GM23338 (cell line): ENCODE measurements at regions not wholly inside any gene's neighbourhood (a gene's known extent, or its start where the extent isn't known, plus 50 kb on each side); places are given as distances from the start of the nearest gene placed in this dataset.

Experiments used
- ATAC-seq: fragments of 200-7000 bp; cut with Tn5 transposase; 3 replicates; pipeline ENCODE4 v1.9.1; 2020
- DNase-seq: peaks from one replicate; pipeline ENCODE4 v3.0.0-alpha.2; 2015; ENCODE audit warnings: low spot score
- H2AFZ ChIP-seq: fragments of 200-600 bp; sonication (generic); 2 replicates; pipeline ENCODE4 v1.8.0; 2016; ENCODE audit warnings: antibody characterized with exemption, mild to moderate bottlenecking, moderate library complexity
- H3F3A ChIP-seq: fragments of 200-600 bp; sonication (generic); replicated peaks from 2 replicates; pipeline ENCODE4 v1.8.0; 2017; ENCODE audit warnings: antibody characterized with exemption, mixed run types, low read depth
- H3K27ac ChIP-seq: fragments of 200-600 bp; sonication (generic); 2 replicates; pipeline ENCODE4 v1.6.1; 2016; ENCODE audit warnings: low read depth
- H3K27me3 ChIP-seq: fragments of 200-600 bp; sonication (generic); 2 replicates; pipeline ENCODE4 v1.8.0; 2016; ENCODE audit warnings: mild to moderate bottlenecking, mixed run types, moderate library complexity; ENCODE audit not compliant: insufficient read depth
- H3K36me3 ChIP-seq: fragments of 200-600 bp; sonication (generic); 2 replicates; pipeline ENCODE4 v1.8.0; 2016; ENCODE audit warnings: mild to moderate bottlenecking; ENCODE audit not compliant: insufficient read depth
- H3K4me1 ChIP-seq: fragments of 200-600 bp; sonication (generic); 2 replicates; pipeline ENCODE4 v1.8.0; 2016; ENCODE audit warnings: mild to moderate bottlenecking, moderate library complexity; ENCODE audit not compliant: insufficient read depth
- H3K4me2 ChIP-seq: fragments of 200-600 bp; sonication (generic); 2 replicates; pipeline ENCODE4 v1.7.1; 2017; ENCODE audit warnings: mixed run types
- H3K4me3 ChIP-seq: fragments of 200-600 bp; sonication (generic); 2 replicates; pipeline ENCODE4 v1.6.1; 2016; ENCODE audit warnings: mixed run types
- H3K79me2 ChIP-seq: fragments of 200-600 bp; sonication (generic); replicated peaks from 2 replicates; pipeline ENCODE4 v1.8.0; 2017; ENCODE audit warnings: mild to moderate bottlenecking; ENCODE audit not compliant: insufficient read depth
- H3K9me2 ChIP-seq: fragments of 200-600 bp; sonication (generic); 2 replicates; pipeline ENCODE4 v1.8.0; 2017; ENCODE audit not compliant: insufficient read depth
- H4K20me1 ChIP-seq: fragments of 200-600 bp; sonication (generic); replicated peaks from 2 replicates; pipeline ENCODE4 v1.8.0; 2017; ENCODE audit warnings: mild to moderate bottlenecking; ENCODE audit not compliant: insufficient read depth
- H3K27ac Mint-ChIP-seq: 2 replicates; pipeline ENCODE4 v1.8.0; 2020; ENCODE audit warnings: inconsistent platforms, mild to moderate bottlenecking, moderate library complexity, mixed read lengths
- H3K27me3 Mint-ChIP-seq: 3 replicates; pipeline ENCODE4 v1.8.0; 2022; ENCODE audit warnings: low read depth, mild to moderate bottlenecking, moderate library complexity, mixed read lengths, inconsistent platforms; ENCODE audit not compliant: insufficient read depth, poor library complexity
- H3K36me3 Mint-ChIP-seq: 3 replicates; pipeline ENCODE4 v1.8.0; 2021; ENCODE audit warnings: low read depth, mild to moderate bottlenecking, inconsistent platforms, moderate library complexity, mixed read lengths
- H3K4me1 Mint-ChIP-seq: 3 replicates; pipeline ENCODE4 v1.8.0; 2020; ENCODE audit warnings: mild to moderate bottlenecking, inconsistent platforms, mixed read lengths
- H3K4me3 Mint-ChIP-seq: 3 replicates; pipeline ENCODE4 v1.8.0; 2021; ENCODE audit warnings: moderate library complexity, mild to moderate bottlenecking, inconsistent platforms, mixed read lengths
- H3K9me3 Mint-ChIP-seq: 3 replicates; pipeline ENCODE4 v1.8.0; 2020; ENCODE audit warnings: moderate library complexity, mild to moderate bottlenecking, inconsistent platforms, mixed read lengths
- NANOG ChIP-seq: IDR thresholded peaks from 2 replicates; pipeline ENCODE4 v1.6.1; 2016; ENCODE audit warnings: antibody characterized with exemption, borderline replicate concordance
- POLR2AphosphoS5 ChIP-seq: IDR thresholded peaks from 2 replicates; pipeline ENCODE4 v1.6.1; 2016; ENCODE audit warnings: antibody characterized with exemption, low read depth
- ZNF114 ChIP-seq: fragments of 250-450 bp; sonication (Bioruptor Pico); IDR thresholded peaks from 2 replicates; pipeline ENCODE4 v1.5.0; 2020; ENCODE audit warnings: mild to moderate bottlenecking, moderate library complexity
- TF ChIP-seq, protein P1 (sequence below): IDR thresholded peaks from 2 replicates; pipeline ENCODE4 v1.6.1; 2016; ENCODE audit warnings: antibody characterized with exemption
- TF ChIP-seq, protein P2 (sequence below): IDR thresholded peaks from one replicate; pipeline ENCODE4 v1.6.1; 2018; ENCODE audit warnings: antibody characterized with exemption; ENCODE audit not compliant: unreplicated experiment
- TF ChIP-seq, protein P3 (sequence below): fragments of 250-450 bp; sonication (Bioruptor Pico); IDR thresholded peaks from 2 replicates; pipeline ENCODE4 v1.5.0; 2020; ENCODE audit warnings: mild to moderate bottlenecking, moderate library complexity

- TF ChIP-seq, protein P1, sequence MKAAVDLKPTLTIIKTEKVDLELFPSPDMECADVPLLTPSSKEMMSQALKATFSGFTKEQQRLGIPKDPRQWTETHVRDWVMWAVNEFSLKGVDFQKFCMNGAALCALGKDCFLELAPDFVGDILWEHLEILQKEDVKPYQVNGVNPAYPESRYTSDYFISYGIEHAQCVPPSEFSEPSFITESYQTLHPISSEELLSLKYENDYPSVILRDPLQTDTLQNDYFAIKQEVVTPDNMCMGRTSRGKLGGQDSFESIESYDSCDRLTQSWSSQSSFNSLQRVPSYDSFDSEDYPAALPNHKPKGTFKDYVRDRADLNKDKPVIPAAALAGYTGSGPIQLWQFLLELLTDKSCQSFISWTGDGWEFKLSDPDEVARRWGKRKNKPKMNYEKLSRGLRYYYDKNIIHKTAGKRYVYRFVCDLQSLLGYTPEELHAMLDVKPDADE: no peak
- TF ChIP-seq, protein P2, sequence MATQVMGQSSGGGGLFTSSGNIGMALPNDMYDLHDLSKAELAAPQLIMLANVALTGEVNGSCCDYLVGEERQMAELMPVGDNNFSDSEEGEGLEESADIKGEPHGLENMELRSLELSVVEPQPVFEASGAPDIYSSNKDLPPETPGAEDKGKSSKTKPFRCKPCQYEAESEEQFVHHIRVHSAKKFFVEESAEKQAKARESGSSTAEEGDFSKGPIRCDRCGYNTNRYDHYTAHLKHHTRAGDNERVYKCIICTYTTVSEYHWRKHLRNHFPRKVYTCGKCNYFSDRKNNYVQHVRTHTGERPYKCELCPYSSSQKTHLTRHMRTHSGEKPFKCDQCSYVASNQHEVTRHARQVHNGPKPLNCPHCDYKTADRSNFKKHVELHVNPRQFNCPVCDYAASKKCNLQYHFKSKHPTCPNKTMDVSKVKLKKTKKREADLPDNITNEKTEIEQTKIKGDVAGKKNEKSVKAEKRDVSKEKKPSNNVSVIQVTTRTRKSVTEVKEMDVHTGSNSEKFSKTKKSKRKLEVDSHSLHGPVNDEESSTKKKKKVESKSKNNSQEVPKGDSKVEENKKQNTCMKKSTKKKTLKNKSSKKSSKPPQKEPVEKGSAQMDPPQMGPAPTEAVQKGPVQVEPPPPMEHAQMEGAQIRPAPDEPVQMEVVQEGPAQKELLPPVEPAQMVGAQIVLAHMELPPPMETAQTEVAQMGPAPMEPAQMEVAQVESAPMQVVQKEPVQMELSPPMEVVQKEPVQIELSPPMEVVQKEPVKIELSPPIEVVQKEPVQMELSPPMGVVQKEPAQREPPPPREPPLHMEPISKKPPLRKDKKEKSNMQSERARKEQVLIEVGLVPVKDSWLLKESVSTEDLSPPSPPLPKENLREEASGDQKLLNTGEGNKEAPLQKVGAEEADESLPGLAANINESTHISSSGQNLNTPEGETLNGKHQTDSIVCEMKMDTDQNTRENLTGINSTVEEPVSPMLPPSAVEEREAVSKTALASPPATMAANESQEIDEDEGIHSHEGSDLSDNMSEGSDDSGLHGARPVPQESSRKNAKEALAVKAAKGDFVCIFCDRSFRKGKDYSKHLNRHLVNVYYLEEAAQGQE: no peak
- TF ChIP-seq ZNF114 (CRISPR knock-in tag) (no peak), NANOG (no peak), POLR2AphosphoS5 (no peak)
Measured at GRCh38 chr14:34257505-34257904, 204.5 kb downstream of the SPTSSA start (continued).

- H4K20me1 ChIP-seq: no peaks in the 10 kb centered on the region
- no peaks in the 10 kb centered on the region for H3K79me2 ChIP-seq
- H3K27me3 ChIP-seq: no peaks in the 10 kb centered on the region
- no peak overlapping the region for H2AFZ ChIP-seq
- no peaks in the 10 kb centered on the region for H3K27me3 Mint-ChIP-seq
- no peaks in the 10 kb centered on the region for H3K9me3 Mint-ChIP-seq
- DNase-seq (no peak), ATAC-seq (no peak)
- H3K36me3 ChIP-seq: no peaks in the 10 kb centered on the region
- H3K4me2 ChIP-seq: no peak overlapping the region
- H3K4me3 ChIP-seq: no peak overlapping the region
- no peak overlapping the region for H3K27ac ChIP-seq
- no peak overlapping the region for H3K4me3 Mint-ChIP-seq
- no peaks in the 10 kb centered on the region for H3K36me3 Mint-ChIP-seq
- no peaks in the 10 kb centered on the region for H3K4me1 ChIP-seq
- no peaks in the 10 kb centered on the region for H3F3A ChIP-seq
- no peaks in the 10 kb centered on the region for H3K9me2 ChIP-seq
- H3K27ac Mint-ChIP-seq: no peak overlapping the region
- H3K4me1 Mint-ChIP-seq: no peaks in the 10 kb centered on the region; the same call in 1 of the 3 replicates
- no peak for TF ChIP-seq ZNF114 (CRISPR knock-in tag)
- TF ChIP-seq, protein P3, sequence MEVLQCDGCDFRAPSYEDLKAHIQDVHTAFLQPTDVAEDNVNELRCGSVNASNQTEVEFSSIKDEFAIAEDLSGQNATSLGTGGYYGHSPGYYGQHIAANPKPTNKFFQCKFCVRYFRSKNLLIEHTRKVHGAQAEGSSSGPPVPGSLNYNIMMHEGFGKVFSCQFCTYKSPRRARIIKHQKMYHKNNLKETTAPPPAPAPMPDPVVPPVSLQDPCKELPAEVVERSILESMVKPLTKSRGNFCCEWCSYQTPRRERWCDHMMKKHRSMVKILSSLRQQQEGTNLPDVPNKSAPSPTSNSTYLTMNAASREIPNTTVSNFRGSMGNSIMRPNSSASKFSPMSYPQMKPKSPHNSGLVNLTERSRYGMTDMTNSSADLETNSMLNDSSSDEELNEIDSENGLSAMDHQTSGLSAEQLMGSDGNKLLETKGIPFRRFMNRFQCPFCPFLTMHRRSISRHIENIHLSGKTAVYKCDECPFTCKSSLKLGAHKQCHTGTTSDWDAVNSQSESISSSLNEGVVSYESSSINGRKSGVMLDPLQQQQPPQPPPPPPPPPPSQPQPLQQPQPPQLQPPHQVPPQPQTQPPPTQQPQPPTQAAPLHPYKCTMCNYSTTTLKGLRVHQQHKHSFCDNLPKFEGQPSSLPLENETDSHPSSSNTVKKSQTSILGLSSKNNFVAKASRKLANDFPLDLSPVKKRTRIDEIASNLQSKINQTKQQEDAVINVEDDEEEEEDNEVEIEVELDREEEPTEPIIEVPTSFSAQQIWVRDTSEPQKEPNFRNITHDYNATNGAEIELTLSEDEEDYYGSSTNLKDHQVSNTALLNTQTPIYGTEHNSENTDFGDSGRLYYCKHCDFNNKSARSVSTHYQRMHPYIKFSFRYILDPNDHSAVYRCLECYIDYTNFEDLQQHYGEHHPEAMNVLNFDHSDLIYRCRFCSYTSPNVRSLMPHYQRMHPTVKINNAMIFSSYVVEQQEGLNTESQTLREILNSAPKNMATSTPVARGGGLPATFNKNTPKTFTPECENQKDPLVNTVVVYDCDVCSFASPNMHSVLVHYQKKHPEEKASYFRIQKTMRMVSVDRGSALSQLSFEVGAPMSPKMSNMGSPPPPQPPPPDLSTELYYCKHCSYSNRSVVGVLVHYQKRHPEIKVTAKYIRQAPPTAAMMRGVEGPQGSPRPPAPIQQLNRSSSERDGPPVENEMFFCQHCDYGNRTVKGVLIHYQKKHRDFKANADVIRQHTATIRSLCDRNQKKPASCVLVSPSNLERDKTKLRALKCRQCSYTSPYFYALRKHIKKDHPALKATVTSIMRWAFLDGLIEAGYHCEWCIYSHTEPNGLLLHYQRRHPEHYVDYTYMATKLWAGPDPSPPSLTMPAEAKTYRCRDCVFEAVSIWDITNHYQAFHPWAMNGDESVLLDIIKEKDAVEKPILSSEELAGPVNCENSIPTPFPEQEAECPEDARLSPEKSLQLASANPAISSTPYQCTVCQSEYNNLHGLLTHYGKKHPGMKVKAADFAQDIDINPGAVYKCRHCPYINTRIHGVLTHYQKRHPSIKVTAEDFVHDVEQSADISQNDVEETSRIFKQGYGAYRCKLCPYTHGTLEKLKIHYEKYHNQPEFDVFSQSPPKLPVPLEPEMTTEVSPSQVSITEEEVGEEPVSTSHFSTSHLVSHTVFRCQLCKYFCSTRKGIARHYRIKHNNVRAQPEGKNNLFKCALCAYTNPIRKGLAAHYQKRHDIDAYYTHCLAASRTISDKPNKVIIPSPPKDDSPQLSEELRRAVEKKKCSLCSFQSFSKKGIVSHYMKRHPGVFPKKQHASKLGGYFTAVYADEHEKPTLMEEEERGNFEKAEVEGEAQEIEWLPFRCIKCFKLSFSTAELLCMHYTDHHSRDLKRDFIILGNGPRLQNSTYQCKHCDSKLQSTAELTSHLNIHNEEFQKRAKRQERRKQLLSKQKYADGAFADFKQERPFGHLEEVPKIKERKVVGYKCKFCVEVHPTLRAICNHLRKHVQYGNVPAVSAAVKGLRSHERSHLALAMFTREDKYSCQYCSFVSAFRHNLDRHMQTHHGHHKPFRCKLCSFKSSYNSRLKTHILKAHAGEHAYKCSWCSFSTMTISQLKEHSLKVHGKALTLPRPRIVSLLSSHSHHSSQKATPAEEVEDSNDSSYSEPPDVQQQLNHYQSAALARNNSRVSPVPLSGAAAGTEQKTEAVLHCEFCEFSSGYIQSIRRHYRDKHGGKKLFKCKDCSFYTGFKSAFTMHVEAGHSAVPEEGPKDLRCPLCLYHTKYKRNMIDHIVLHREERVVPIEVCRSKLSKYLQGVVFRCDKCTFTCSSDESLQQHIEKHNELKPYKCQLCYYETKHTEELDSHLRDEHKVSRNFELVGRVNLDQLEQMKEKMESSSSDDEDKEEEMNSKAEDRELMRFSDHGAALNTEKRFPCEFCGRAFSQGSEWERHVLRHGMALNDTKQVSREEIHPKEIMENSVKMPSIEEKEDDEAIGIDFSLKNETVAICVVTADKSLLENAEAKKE: no peak
- TF ChIP-seq, protein P1: no peak
- TF ChIP-seq, protein P2: no peak
Measured at GRCh38 chr14:34256223-34256622, 205.8 kb downstream of the SPTSSA start.
